ENCODE measurements at regions not wholly inside any gene's neighbourhood (a gene's known extent, or its start where the extent isn't known, plus 50 kb on each side); places are given as distances from the start of the nearest gene placed in this dataset.

DNA sequence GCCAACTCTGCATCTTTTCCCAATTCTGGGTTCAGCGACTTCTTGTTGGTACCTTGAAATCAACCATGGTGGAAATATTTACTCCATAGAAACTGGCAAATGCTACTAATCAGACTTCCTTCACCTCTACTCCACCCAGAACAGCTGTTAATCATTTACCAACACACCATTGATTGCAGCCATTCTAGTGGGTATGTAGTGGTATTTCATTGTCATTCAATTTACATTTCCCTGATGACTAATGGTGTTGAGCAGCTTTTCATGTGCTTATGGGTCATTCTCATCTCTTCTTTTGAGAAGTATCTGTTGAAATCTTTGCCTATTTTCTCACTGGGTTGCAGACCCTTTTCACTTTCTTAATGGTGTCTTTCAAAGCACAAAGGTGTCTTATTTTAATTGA, 122.4 kb upstream of the MSX2 start:
- DNase-seq (ENCODE audit: low read depth): no peak

DNA sequence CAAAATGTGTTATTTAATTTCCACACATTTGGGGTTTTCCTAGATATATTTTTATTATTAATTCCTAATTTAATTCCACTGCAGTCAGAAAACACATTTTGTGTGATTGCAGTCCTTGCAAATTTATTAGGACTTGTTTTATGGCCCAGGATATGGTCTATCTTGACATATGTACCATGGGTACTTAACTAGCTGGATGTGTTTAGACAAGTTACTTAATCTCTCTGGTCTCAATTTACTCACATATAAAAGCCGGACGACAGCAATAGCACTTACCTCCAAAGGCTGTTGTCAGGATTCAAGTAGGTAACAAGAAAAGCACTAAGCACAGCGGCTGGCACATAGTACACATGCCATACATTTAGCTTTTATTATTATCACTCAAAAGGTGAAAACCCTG, 118.2 kb upstream of the MSX2 start:
- no peak for DNase-seq (ENCODE audit: low read depth)

DNA sequence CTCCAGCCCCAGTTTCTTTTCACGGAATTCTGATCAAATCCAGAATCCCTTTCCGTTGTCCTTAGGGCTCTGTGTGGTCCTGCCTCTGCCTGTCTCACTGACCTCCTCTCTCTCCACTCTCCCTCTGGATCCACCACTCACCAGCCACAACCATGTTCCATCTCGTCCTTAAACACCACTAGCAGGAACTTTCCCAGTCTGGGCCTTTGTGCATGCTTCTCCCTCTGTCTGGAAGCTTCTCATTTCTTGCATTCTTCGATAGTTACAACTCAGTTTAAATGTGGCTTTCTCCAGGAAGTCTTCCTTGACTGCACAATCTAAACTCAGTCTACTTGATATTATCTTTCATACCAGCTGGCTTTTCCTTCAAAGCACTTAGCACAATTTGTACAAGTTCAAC, 117.7 kb upstream of the MSX2 start:
- DNase-seq (ENCODE audit: low read depth): no peak

DNA sequence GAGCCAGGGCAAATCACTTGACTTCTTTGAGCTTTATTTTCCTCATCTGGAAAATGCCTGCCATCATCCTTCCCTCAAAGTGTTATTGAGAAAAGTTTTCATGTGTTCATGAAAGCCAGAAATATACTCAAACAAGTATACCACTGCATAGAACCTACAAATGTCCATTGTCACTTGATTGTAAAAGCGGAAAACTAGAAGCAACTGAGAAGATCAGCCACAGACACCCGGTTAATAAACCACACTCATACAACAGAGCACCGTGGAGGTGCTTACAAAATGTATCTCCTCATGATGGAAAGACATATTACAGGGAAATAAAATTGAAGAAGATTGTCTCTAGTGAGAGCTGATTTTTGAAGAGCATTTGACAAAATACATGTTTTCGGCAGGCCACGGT, 117.2 kb upstream of the MSX2 start:
- no peak for DNase-seq (ENCODE audit: low read depth)

DNA sequence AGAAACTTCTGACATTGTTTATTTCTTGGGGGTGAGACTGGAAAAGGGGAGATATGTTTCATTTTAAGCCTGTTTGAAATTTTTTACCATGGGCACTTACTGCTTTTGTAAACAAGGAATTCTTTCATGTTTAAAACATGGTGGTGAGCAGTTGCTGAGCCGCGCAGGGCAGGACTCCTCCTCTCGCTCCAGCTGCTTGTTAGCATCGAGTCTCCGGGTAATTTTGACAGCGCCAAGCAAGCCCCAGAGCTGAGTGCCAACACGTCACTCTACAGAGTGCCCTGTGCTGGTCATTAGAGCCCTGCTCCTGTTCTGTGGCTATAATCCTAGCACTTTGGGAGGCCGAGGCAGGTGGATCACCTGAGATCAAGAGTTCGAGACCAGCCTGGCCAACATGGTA, 116.5 kb upstream of the MSX2 start:
- no peak for DNase-seq (ENCODE audit: low read depth)

DNA sequence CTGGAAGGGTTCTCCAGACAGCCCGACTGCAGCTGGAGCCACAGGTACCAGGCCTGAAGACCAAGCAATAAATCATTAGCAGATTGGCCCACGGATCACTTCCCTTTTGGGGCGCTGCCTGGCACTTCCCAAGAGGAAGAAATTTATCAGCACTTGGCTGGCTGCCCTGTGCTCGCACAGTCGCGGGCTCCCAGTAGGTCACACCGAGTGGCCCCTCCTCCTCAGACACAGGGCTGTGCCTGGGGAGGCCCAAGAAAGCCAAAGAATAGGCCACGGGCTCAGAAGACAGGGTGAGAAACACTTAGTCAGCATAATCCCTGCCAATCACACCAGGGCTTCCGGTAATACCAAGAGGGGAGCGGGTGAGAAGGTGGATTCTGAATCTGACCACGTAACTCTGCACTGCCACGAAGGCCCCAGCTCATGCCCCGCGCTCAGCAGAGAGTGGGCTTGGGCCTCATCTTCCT, 115.7 kb upstream of the MSX2 start:
- no peak for DNase-seq (ENCODE audit: low read depth)

DNA sequence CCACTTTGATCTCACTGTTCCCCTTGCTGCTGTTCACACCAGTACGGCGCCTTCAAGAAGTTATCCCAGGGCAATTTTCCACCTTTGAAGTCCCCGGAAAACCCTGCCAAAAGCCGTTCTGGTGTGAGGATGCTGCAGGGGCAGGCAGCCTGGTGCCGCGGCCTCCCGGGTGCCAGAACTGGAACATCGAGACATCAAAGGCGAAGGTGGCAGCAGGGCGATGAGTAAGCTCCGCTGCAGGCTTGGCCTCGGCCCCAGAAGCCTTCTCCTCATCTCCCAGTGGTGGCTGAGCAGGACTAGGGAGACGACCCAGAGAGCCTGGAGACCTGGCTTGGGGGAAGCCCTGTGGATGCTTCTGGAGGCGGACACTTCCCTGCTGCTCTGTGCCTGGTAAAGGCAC, 115.3 kb upstream of the MSX2 start:
- DNase-seq (ENCODE audit: low read depth): no peak

DNA sequence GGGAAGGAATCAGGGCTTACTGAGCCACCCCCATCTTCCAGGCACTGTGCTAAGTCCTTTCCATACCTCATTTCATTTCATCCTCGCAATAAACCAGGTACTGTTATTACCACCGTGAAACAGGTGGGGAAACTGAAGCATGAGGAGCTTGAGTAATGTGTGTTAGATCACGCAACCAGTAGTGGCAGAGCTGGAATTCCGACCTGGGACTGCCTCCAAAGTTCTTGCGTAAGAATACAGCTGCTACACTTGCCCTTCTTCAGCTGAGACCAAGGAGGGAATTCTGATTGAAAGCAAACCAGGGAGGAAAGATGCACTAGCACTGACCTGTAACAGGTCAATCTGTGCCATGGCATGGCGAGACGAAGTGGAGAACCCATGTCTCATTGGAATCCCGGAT, 113.4 kb upstream of the MSX2 start:
- peak; percentile 4 for DNase-seq (ENCODE audit: low read depth)

DNA sequence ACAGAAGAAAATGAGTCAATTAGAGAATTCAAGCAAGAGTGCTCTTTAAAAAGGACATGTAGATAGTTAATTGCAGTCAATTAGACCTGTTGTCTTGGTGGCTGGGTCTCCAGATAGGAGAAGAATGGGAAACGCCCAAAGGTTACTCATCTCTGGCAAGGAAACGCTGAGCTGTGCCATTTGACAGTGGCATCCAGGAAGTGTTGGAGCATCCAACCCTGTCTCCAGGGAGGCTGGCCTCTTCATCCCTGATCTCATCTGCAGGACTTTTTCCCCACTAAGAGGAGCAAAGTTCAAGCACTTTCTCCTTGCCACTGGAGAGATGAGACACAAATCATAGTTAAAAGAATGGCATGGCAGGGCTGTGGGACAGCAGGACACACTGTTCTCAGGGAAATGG, 111.7 kb upstream of the MSX2 start:
- DNase-seq (ENCODE audit: low read depth): no peak

DNA sequence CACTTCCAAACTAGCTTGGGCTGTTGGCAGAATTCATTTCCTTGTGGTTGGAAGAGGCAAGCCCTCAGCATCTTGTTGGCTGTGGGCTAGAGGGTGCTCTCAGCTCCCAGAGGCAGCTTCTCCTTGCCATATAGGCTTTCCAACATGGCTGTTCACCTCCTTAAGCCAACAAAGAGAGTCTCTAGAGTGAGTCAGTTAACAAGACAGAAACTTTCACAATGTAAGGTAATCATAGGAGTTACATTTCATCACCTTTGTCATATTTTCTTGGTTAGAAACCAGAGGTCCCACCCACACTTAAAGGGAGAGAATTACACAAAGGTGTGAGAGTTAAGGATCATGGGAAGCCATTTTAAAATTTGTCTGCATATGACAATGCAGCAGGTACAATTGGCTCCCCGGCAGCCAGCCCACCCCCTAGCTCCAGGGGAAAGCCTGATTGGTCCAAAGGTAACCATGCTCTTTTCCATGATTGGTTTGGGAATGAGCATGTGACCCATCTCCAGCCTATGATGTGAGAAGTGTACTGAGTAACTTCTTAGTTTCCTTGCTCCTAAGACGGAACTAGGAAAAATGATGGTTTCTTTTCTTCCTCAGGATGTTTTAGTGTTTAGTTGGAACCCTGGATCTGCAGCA, 109.8 kb upstream of the MSX2 start:
- DNase-seq (ENCODE audit: low read depth): no peak

DNA sequence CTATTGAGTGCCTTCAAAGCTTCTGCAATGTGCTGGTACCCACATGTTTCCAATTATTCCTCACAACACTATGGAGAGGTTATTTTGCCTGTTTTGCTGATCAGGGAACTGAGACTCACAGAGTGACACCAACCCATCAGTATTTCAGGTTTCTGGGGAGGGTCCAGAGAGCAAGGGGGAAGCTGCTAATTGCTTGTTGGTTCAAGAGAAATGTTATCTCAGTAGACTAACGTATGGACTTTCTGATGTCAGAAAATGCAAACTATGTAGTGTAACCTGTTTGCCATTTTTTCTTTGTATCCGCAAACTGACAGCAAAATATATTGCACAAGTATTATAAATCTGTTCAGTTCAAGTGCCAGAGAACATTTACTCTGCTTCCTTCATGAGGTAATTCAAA, 108.3 kb upstream of the MSX2 start:
- DNase-seq (ENCODE audit: low read depth): no peak

DNA sequence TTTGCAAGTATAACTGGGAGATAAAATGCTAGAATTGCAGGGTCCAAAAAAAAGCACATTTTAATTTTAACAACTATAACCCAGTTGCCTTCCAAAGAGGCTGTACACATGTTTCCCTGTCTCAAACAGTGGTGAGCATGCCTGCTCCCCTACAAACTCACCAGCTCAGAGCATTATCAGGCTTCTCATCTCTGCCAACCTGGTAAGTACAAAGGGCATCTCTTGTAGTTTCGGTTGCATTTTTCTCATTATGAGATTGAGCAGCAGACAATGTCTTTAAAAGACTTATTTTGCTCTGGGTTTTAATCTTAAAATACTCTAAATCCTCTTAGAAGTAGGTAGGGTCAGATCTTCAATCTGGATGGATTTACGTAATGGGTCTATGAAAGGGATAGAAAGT, 107.1 kb upstream of the MSX2 start:
- no peak for DNase-seq (ENCODE audit: low read depth)

DNA sequence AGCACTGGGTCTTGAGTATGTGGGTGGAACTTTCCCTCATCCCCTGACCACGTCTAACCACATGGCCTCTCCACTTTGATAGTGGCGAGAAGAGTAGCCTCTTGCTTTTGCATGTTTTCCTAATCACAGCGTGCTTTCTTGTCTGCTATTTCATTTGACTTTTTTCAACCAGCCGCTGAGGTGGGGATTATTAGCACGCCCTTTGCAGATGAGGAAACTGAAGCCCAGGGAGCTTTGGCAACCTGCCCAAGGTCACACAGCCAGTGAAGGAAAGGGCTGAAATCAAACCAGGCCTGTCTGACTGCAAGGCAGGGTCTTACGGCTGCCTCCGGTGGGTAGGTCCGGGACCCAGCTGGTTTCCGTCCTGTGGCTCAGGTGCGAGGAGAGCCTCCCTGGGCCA, 106.5 kb upstream of the MSX2 start:
- no peak for DNase-seq (ENCODE audit: low read depth)

DNA sequence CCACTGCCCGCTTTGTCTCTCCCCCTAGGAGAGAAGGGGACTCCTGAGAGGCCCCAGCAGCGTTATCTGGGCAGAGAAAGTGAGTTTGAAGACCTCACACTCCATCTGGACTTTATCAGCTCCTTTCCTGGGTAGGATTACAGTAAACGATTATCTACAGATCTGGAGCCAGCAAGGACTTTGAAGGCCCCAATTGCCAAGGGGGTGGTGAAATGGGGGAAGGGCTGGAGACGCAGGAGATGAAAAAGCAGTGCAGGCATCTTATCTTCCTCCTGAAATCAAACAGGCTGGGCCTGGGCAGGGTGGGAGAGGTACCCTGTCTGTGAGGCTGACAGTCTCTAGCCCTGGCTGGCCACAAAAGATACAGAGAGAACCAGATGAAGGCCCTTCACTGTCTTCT, 105.8 kb upstream of the MSX2 start:
- no peak for DNase-seq (ENCODE audit: low read depth)

DNA sequence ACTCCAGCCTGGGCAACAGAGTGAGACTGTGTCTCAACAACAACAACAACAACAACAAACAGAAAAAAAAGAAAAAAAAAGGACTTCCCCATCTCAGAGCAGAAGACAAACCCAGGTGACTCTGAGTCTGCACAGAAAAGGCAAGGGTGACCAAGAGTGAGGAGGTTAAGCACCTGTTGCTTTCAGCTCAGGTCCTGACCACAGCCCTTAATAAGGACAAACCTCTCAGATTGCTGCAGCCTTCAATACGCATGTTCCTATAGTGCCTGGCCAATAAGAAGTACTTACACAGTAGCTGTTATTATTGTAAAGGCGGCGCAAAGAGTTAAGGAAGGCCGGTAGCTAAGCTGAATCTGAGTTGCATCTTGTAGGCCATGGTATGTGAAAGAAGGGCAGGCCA, 102.3 kb upstream of the MSX2 start:
- DNase-seq (ENCODE audit: low read depth): no peak

DNA sequence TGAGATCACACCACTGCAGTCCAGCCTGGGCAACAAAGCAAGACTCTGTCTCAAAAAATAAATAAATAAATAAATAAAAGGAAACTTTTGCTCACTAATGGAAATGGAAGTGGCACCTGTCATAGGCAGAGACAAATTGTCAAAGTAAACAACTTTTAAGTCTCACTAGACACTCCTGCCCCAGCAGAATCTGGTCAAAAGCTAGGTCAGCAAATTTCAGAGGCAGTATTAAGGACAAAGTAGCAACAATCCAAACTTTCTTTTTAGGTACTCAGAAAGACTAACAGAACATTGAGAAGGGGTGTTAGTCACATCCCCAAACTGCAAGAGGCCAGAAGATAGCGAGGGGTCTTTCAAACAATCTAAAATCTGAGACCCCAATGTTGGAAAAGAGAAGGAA, 101.4 kb upstream of the MSX2 start:
- DNase-seq (ENCODE audit: low read depth): no peak

DNA sequence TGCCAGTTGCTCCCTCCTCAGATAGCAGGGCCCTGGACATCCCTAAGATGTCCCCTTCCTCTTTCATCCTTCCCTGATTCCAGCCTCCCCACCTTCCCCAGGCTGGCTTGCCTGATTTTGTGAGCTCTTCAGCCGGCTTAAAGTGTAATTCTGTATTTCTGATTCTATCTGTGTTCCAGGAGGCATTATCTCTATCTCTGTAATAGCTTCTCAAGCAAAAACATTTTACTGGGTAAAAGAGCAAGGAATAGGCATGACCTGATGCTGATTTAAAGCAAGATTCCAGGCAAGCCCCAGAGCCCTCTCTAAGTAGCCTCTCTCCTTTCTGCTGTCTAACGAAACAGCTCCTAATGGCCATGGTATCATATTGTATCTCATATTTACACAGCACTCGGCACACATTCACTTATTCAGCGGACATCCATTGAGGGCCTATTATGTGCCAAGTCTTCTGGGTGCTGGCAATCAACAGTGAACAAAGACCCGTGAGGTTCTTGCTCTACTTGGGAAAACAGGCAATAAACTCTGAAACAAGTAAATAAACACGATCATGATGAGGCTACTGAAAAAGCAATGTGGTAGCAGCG, 100.9 kb upstream of the MSX2 start:
- DNase-seq (ENCODE audit: low read depth): no peak

DNA sequence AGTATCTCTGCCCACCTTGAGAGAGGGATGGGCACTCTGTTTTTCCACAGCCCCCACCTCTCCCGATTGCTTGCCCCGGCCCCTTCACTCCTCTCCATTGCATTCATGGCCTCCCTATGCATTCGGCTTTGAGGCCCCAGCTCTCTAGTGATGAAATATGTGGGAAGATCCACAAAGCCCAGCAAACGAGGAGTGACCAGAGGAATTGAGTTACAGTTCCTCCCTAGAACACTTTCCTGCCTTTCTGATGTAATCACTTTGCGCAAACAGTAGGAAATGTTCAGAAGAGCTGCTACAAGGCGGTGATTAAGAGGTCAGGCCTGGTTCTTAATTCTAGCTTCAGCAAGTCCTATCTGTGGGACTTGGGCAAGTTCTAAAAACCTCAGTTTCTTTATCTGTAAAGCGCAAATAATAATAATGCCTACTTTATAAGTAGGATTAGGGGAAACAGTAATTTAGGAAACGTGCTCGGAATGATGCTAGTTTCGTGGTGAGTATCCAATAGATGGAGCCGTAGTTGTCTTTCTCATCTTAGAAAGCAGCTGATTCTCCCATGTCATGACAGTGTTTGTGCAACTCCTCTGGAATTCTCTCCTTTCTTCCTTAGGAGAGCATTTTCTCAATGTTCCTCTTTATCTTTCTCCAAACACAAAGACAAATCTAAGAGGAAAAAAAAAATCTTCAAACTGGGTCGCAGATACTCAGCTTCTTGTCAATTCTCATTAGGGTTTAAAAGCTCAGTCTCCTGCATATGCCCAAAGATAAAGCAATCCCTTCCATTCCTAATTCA, 99.5 kb upstream of the MSX2 start:
- DNase-seq (ENCODE audit: low read depth): no peak

DNA sequence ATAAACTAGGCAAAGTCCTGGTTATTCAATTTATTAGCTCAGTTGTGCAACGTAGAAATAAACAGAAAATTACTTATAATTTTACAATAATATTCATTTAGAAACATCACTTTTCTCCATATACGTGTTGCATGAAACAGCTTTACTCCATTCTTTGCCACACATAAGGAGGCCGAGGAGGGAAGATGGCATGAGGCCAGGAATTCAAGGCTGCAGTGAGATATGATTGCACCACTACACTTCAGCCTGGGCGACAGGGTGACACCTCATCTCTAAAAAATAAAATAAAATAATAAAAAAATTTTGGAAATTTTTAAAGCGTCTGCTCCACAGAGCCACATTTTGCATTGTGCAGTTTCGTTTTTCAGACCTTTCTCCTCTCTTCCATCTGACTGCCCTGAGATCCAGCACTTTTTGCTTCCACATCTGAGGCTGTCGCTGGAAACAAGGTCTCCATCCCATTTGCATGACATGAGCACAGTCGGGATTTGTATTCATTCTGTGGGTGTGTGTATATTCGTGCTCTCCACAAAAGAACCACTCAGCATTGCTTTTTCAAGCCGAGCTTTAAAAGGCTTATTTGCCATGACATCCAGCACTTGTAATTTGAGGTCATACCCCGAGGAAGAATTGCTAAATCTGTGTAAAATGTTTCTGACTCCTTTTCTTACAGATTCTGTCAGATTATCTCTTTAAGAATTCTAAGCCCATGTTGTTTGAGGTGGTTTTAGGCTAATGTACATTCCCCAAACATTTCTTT, 98.6 kb upstream of the MSX2 start:
- DNase-seq (ENCODE audit: low read depth): no peak

DNA sequence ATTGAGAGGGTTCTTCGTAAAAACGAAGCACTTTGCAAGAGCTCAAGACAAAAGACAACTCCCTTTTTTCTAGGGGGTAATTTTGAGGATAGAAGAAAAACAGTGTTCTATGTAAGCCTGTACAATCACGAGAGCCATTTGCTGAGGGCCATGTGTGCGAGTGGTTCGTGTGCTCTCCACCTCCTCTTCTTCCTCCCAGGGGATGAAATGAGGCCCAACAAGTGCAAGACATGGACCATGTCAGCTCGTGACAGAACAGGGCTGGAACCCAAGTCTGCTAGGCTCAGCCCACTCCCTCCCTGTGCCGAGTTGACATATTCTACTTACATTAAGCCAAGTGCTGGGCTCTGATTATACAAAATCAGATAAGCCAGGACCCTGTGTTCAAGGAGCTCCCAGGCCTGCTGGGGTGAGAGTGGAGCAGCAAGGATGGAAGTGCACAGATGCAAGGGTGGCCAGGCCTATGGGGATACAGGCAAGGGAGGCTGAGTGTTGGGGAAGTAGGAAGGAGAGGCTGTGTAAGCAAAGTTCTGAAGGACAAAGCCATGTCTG, 97.9 kb upstream of the MSX2 start:
- DNase-seq (ENCODE audit: low read depth): no peak

DNA sequence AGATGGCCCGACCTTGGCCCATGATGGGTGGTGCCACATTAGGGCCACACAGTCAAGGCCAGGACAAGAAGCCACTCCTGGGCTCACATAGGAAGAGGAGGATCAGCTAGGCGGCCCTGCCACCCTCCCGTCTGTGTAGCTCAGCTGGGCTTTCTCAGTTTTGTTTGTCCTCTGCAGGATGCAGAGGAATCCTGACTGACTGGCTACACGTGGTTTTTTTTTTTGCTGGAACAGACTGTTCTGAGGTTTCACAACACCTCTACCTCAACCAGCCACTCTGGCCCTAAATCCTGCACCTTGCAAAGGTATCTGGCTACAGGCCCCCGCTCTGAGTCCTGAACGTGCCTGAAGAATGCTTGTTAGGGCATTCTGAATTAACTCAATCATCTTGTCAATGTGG, 88.3 kb upstream of the MSX2 start:
- no peak for DNase-seq (ENCODE audit: low read depth)

DNA sequence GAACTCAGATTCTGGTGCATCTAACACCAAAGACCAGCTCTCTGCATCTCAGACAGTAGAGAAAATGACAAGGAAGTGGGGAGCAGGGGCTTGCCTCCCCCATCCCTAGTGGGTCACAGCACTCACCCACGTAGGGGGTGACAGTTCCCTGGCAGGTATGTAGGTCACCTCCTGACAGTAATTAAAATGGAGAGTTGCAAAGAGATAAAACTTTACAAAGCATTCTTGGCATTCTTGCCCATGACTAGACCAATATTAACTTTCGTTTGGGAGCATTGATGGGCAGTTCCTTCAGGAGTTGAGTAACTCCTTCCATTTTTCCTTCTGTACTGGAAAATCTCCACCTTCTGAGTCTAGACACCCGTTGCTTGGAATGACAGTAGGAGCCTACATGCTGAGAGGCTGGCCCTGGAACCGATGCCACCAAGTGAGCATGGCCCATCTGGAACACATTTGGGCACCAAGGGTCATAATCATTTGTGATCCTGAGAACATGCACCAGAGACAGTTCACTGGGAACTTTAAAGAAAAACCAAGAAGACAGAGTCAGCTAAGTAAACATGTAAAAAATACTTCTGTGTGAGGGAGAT, 81.5 kb upstream of the MSX2 start:
- no peak for DNase-seq (ENCODE audit: low read depth)
